Trophoblast cell (in vitro differentiated cells and primary cell): ENCODE measurements at regions not wholly inside any gene's neighbourhood (a gene's known extent, or its start where the extent isn't known, plus 50 kb on each side); places are given as distances from the start of the nearest gene placed in this dataset.

ENCODE experiments used
- DNase-seq, 2 donors: peaks; one replicate each; pipeline ENCODE4 v3.0.0-alpha.2; 2016
- H2AFZ ChIP-seq: 2 replicates; pipeline ENCODE4 v1.6.1; 2013; ENCODE audit warnings: low read length, moderate library complexity, mild to moderate bottlenecking; ENCODE audit not compliant: insufficient read depth, poor library complexity
- H2AK5ac ChIP-seq: 2 replicates; pipeline ENCODE4 v1.6.1; 2013; ENCODE audit warnings: mild to moderate bottlenecking, low read length
- H2BK120ac ChIP-seq: 2 replicates; pipeline ENCODE4 v1.6.1; 2013; ENCODE audit warnings: low read length, mild to moderate bottlenecking, moderate library complexity; ENCODE audit not compliant: insufficient read depth, poor library complexity
- H2BK12ac ChIP-seq: 2 replicates; pipeline ENCODE4 v1.6.1; 2013; ENCODE audit warnings: mild to moderate bottlenecking, low read length, moderate library complexity
- H2BK5ac ChIP-seq: 2 replicates; pipeline ENCODE4 v1.6.1; 2013; ENCODE audit warnings: low read length, low read depth, moderate library complexity, mild to moderate bottlenecking; ENCODE audit not compliant: poor library complexity
- H3K14ac ChIP-seq: 2 replicates; pipeline ENCODE4 v1.6.1; 2013; ENCODE audit warnings: mild to moderate bottlenecking, low read length
- H3K18ac ChIP-seq: 2 replicates; pipeline ENCODE4 v1.6.1; 2013; ENCODE audit warnings: mild to moderate bottlenecking, low read length
- H3K23ac ChIP-seq: 2 replicates; pipeline ENCODE4 v1.6.1; 2013; ENCODE audit warnings: low read length
- H3K27ac ChIP-seq: 2 replicates; pipeline ENCODE4 v1.5.1; 2013; ENCODE audit warnings: low read depth, mild to moderate bottlenecking, inconsistent platforms, low read length, moderate library complexity
- H3K27me3 ChIP-seq: 2 replicates; pipeline ENCODE4 v1.6.1; 2013; ENCODE audit warnings: inconsistent platforms, mild to moderate bottlenecking, low read length, moderate library complexity; ENCODE audit not compliant: insufficient read depth
- H3K36me3 ChIP-seq, 2 experiments: 1 replicate in 1 of 2; 2 replicates in 1 of 2; pipeline ENCODE4 v1.6.1; 2013; ENCODE audit warnings: low read length in 2 of 2, mild to moderate bottlenecking in 2 of 2, moderate library complexity in 1 of 2; ENCODE audit not compliant: insufficient read depth in 2 of 2, control insufficient read depth in 1 of 2
- H3K4ac ChIP-seq: 2 replicates; pipeline ENCODE4 v1.6.1; 2013; ENCODE audit warnings: low read depth, mild to moderate bottlenecking, low read length, moderate library complexity
- H3K4me1 ChIP-seq, 2 experiments: 1 replicate in 1 of 2; 2 replicates in 1 of 2; pipeline ENCODE4 v1.6.1; 2013; ENCODE audit warnings: low read length in 2 of 2, mild to moderate bottlenecking in 2 of 2, moderate library complexity in 1 of 2; ENCODE audit not compliant: insufficient read depth in 2 of 2, control insufficient read depth in 1 of 2
- H3K4me2 ChIP-seq: 2 replicates; pipeline ENCODE4 v1.6.1; 2013; ENCODE audit warnings: inconsistent platforms, mild to moderate bottlenecking, low read length, moderate library complexity
- H3K4me3 ChIP-seq: 2 replicates; pipeline ENCODE4 v1.5.1; 2013; ENCODE audit warnings: mild to moderate bottlenecking, low read depth, low read length, inconsistent platforms
- H3K79me1 ChIP-seq: one replicate; pipeline ENCODE4 v1.6.1; 2013; ENCODE audit warnings: low read length
- H3K79me2 ChIP-seq: 2 replicates; pipeline ENCODE4 v1.6.1; 2013; ENCODE audit warnings: low read length, mild to moderate bottlenecking; ENCODE audit not compliant: control insufficient read depth, insufficient read depth, poor library complexity
- H3K9ac ChIP-seq: 2 replicates; pipeline ENCODE4 v1.6.1; 2013; ENCODE audit warnings: mild to moderate bottlenecking, low read length
- H3K9me3 ChIP-seq: 2 replicates; pipeline ENCODE4 v1.6.1; 2013; ENCODE audit warnings: low read depth, mild to moderate bottlenecking, control low read depth, inconsistent platforms, low read length; ENCODE audit not compliant: insufficient read depth
- H4K12ac ChIP-seq: 2 replicates; pipeline ENCODE4 v1.6.1; 2013; ENCODE audit warnings: low read depth, mild to moderate bottlenecking, low read length, moderate library complexity
- H4K8ac ChIP-seq: 2 replicates; pipeline ENCODE4 v1.6.1; 2013; ENCODE audit warnings: low read depth, mild to moderate bottlenecking, low read length, moderate library complexity
- H4K91ac ChIP-seq: one replicate; pipeline ENCODE4 v1.6.1; 2013; ENCODE audit warnings: low read depth, mild to moderate bottlenecking, low read length, moderate library complexity
- WGBS: extraction: QIAGEN DNeasy Blood & Tissue Kit; methylation state at CpG from one replicate; pipeline ENCODE4 v1.1.7; 2013; ENCODE audit warnings: missing lambda C conversion rate; ENCODE audit not compliant: insufficient read length, insufficient coverage; ENCODE audit errors: extremely low coverage; 5-methylcytosine and 5-hydroxymethylcytosine counted together

DNA sequence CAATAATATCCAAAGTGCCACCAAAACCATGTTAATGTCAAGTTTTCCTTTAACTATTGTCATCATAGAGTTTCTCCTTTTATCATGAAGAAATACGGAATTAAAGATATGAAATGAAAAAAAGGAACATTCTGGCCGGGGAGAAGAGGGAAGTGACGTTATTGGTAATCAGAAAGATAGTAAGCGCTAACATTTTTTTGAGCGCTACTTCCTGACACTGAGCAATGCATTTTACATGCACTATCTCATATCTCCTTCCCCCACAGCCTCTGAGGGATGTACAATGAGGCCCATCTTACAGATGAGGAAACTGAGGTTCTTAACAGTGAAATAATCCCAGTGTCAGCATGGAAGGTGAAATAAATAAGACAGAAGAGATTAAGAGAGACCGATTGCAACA lies 410.9 kb downstream of the SOX9 start:
- Histone ChIP-seq H2BK120ac (no peak overlapping the region), H4K8ac (no peak overlapping the region), H3K9me3 (no peaks in the 10 kb centered on the region), H3K18ac (no peak overlapping the region), H3K36me3 (no peaks in the 10 kb centered on the region), H3K27ac (no peak overlapping the region), H3K9ac (no peak overlapping the region), H2BK12ac (no peak overlapping the region), H3K4me2 (no peak overlapping the region), H4K12ac (no peak overlapping the region), H3K4me1 (no peaks in the 10 kb centered on the region), H3K14ac (no peak overlapping the region), H3K79me1 (no peaks in the 10 kb centered on the region), H3K4me3 (no peak overlapping the region), H4K91ac (no peak overlapping the region), H2AK5ac (no peak overlapping the region), H2BK5ac (no peak overlapping the region), H2AFZ (no peak overlapping the region), H3K4ac (no peak overlapping the region), H3K27me3 (no peaks in the 10 kb centered on the region), H3K23ac (no peak overlapping the region), H3K79me2 (no peaks in the 10 kb centered on the region)
- 100% methylated on average over 3 of the region's 6 CpGs for WGBS
- no peak for DNase-seq

DNA sequence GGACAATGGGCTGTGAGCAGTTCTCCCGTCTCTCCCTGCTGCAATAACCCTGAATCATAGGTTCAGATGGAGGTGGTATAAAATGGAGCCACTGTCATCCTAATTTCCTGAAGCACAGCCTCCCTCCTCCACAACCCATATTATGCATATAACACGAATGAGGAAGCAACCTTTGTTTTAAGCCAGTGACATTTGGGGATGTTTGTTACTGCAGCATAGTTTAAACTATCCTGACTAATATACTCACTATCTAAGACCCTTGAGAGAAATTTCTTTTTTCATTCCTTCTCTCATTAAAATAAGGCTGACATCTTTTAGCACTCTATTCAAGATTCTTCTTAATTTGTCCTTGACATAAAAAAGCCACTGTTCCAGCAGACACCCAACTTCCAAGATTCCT lies 413.4 kb downstream of the SOX9 start:
- WGBS: no CpG with 5 or more reads among the region's 2 CpGs
- no peak overlapping the region for H3K4me3 ChIP-seq

DNA sequence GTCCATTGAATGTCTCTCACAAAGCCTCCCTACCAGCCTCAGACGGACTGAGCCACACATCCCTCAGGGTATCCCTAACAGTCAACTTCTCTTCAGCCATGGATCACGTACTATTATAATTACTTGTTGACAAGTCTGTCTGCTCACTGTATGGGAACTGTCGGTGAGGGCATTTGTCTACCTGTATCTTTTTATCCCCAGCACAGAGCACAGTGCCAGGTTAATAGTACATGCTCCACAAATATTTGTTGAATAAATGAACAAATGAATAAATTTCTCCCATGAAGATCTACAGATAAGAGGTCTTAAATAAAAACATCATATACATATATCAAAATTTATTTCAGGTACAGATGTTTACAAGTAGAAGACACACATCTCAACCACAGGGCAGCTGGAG lies 414.0 kb downstream of the SOX9 start:
- H3K4me1 ChIP-seq: peaks cover 6 to 7% of the 10 kb centered on the region in 2 experiments
- no peak overlapping the region for H2AFZ ChIP-seq
- no peak overlapping the region for H2BK12ac ChIP-seq
- no peak overlapping the region for H3K9ac ChIP-seq
- no peak overlapping the region for H3K23ac ChIP-seq
- no peak overlapping the region for H2BK5ac ChIP-seq
- no peak overlapping the region for H3K18ac ChIP-seq
- H3K9me3 ChIP-seq: no peaks in the 10 kb centered on the region
- H4K12ac ChIP-seq: no peak overlapping the region
- H4K8ac ChIP-seq: no peak overlapping the region
- H2AK5ac ChIP-seq: no peak overlapping the region
- no peak overlapping the region for H3K14ac ChIP-seq
- no peak overlapping the region for H3K4me2 ChIP-seq
- WGBS: no CpG with 5 or more reads among the region's 3 CpGs
- H4K91ac ChIP-seq: no peak overlapping the region
- H3K4me3 ChIP-seq: no peak overlapping the region
- no peaks in the 10 kb centered on the region for H3K36me3 ChIP-seq
- H3K27me3 ChIP-seq: no peaks in the 10 kb centered on the region
- peaks cover 5% of the 10 kb centered on the region for H3K79me1 ChIP-seq
- H3K4ac ChIP-seq: no peak overlapping the region
- no peak overlapping the region for H3K27ac ChIP-seq
- no peak overlapping the region for H2BK120ac ChIP-seq
- no peaks in the 10 kb centered on the region for H3K79me2 ChIP-seq
- no peak for DNase-seq

More for the DNA sequence above, 413.4 kb downstream of the SOX9 start:
- Histone ChIP-seq H3K27ac (no peak overlapping the region), H2BK12ac (no peak overlapping the region), H3K18ac (no peak overlapping the region), H4K8ac (no peak overlapping the region), H3K4ac (no peak overlapping the region), H3K23ac (no peak overlapping the region), H3K14ac (no peak overlapping the region), H3K27me3 (no peaks in the 10 kb centered on the region), H2BK120ac (no peak overlapping the region), H3K79me2 (no peaks in the 10 kb centered on the region), H4K91ac (no peak overlapping the region), H3K9ac (no peak overlapping the region), H3K4me2 (no peak overlapping the region), H2AFZ (no peak overlapping the region), H3K9me3 (no peaks in the 10 kb centered on the region), H4K12ac (no peak overlapping the region), H2BK5ac (no peak overlapping the region), H3K36me3 (no peaks in the 10 kb centered on the region), H3K4me1 (peaks cover 4 to 5% of the 10 kb centered on the region in 2 experiments), H2AK5ac (no peak overlapping the region), H3K79me1 (peaks cover 5% of the 10 kb centered on the region)
- no peak for DNase-seq

DNA sequence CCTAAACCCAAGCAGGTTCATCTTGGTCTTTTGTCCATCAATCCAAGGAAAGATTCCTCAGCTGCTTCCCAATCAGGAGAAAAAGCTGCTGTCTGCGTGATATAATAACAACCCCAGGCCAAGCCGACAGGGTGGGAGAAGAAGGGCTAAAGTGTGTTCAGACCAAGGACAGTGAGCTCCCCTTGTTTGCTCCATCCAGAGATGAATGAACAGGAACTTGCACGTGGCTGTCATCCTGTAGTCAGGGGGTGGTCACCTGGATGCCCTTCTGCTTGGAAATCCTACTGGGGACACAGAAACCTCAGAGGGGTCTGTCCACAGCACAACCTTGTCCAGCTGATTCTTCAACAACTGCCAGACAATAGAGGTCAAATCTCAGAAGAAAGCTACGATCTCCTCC lies 414.5 kb downstream of the SOX9 start:
- no peak overlapping the region for H2BK5ac ChIP-seq
- H4K91ac ChIP-seq: no peak overlapping the region
- H3K79me2 ChIP-seq: no peaks in the 10 kb centered on the region
- DNase-seq: no peak
- peaks cover 7 to 10% of the 10 kb centered on the region in 2 experiments for H3K4me1 ChIP-seq
- no peak overlapping the region for H3K4ac ChIP-seq
- H3K27ac ChIP-seq: no peak overlapping the region
- H2AFZ ChIP-seq: no peak overlapping the region
- H3K23ac ChIP-seq: no peak overlapping the region
- H3K4me2 ChIP-seq: no peak overlapping the region
- H4K12ac ChIP-seq: no peak overlapping the region
- H2BK12ac ChIP-seq: peak overlapping the region; percentile 39
- H3K9ac ChIP-seq: no peak overlapping the region
- peak overlapping the region; percentile 39 for H2AK5ac ChIP-seq
- no peaks in the 10 kb centered on the region for H3K27me3 ChIP-seq
- no peaks in the 10 kb centered on the region for H3K36me3 ChIP-seq
- H2BK120ac ChIP-seq: no peak overlapping the region
- H3K9me3 ChIP-seq: no peaks in the 10 kb centered on the region
- no CpG with 5 or more reads among the region's 4 CpGs for WGBS
- H3K4me3 ChIP-seq: no peak overlapping the region
- H4K8ac ChIP-seq: no peak overlapping the region
- peaks cover 9% of the 10 kb centered on the region for H3K79me1 ChIP-seq
- no peak overlapping the region for H3K18ac ChIP-seq
- no peak overlapping the region for H3K14ac ChIP-seq
